HepG2 (cell line): ENCODE measurements at regions not wholly inside any gene's neighbourhood (a gene's known extent, or its start where the extent isn't known, plus 50 kb on each side); places are given as distances from the start of the nearest gene placed in this dataset.

Experiments used
- ATAC-seq: fragments of 200-7000 bp; cut with Tn5 transposase; 3 replicates; pipeline ENCODE4 v1.9.1; 2020; ENCODE audit warnings: mild to moderate bottlenecking, moderate library complexity
- BruUV-seq: library from RNA; stranded (reverse); fragments of 400-500 nt; replicated peaks from 2 replicates; lab custom pipeline; 2021; lab: Mats Ljungman, UMichigan
- CTCF ChIA-PET: fragments of 300-600 bp; formaldehyde crosslinking; extraction: SDS; loops from one replicate; lab custom pipeline; 2021; ENCODE audit warnings: low total read pairs, inconsistent platforms, low intra/inter-chr PET ratio; lab: Yijun Ruan, JAX
- POLR2A ChIA-PET: fragments of 350-600 bp; sonication (Branson Sonifier 250); formaldehyde crosslinking; loops from one replicate; lab custom pipeline; 2020; ENCODE audit warnings: antibody characterized with exemption, inconsistent platforms; lab: Yijun Ruan, JAX
- DNase-seq: peaks from one replicate; pipeline ENCODE4 v3.0.0-alpha.2; 2015; ENCODE audit warnings: low spot score
- FAIRE-seq: peaks from 3 replicates; lab custom pipeline; 2011; peaks lifted over from hg19 to GRCh38; lab: Jason Lieb, UNC
- H2AFZ ChIP-seq: one replicate; pipeline ENCODE4 v1.6.1; 2011; ENCODE audit warnings: low read length, inconsistent platforms
- H3K27ac ChIP-seq: fragments of 300-600 bp; 3 replicates; pipeline ENCODE4 v1.8.0; 2011; ENCODE audit warnings: mixed run types, mild to moderate bottlenecking, mixed read lengths, low read length, inconsistent platforms; ENCODE audit not compliant: insufficient read depth; ENCODE audit errors: extremely low read length
- H3K27me3 ChIP-seq, 2 experiments: fragments of 200-600 bp in 1 of 2; 2 replicates in 1 of 2; 3 replicates in 1 of 2; pipeline versions ENCODE4 v1.6.0 to v1.8.0; 2011; ENCODE audit warnings: low read length in 2 of 2, mild to moderate bottlenecking in 2 of 2, moderate library complexity in 2 of 2, inconsistent platforms in 1 of 2; ENCODE audit not compliant: insufficient read depth in 2 of 2, control insufficient read depth in 1 of 2
- H3K36me3 ChIP-seq, 2 experiments: fragments of 200-600 bp in 1 of 2; replicated peaks in 1 of 2; 2 replicates in 1 of 2; 3 replicates in 1 of 2; pipeline versions ENCODE4 v1.5.1 to v1.8.0; 2011; ENCODE audit warnings: low read length in 2 of 2, inconsistent platforms in 1 of 2; ENCODE audit not compliant: insufficient read depth in 2 of 2, control insufficient read depth in 1 of 2
- H3K4me1 ChIP-seq: 2 replicates; pipeline ENCODE4 v1.5.1; 2012; ENCODE audit warnings: low read length, inconsistent platforms; ENCODE audit not compliant: insufficient read depth
- H3K4me2 ChIP-seq: 2 replicates; pipeline ENCODE4 v1.6.0; 2011; ENCODE audit warnings: low read depth, low read length, inconsistent platforms
- H3K4me3 ChIP-seq, 3 experiments: fragments of 200-600 bp in 1 of 3; sonication (generic), shearing (Covaris generic) in 1 of 3; replicated peaks in 1 of 3; 2 replicates each; pipeline ENCODE4 v1.5.1; 2011 to 2016; ENCODE audit warnings: low read length in 3 of 3, inconsistent platforms in 2 of 3, low read depth in 2 of 3, mild to moderate bottlenecking in 2 of 3, control low read depth in 1 of 3, mixed read lengths in 1 of 3; ENCODE audit not compliant: insufficient read depth in 1 of 3
- H3K79me2 ChIP-seq: one replicate; pipeline ENCODE4 v1.6.1; 2011; ENCODE audit warnings: low read length, inconsistent platforms; ENCODE audit not compliant: insufficient read depth
- H3K9ac ChIP-seq: 2 replicates; pipeline ENCODE4 v1.6.0; 2011; ENCODE audit warnings: mild to moderate bottlenecking, low read depth, low read length, inconsistent platforms; ENCODE audit not compliant: insufficient read depth
- H3K9me3 ChIP-seq: 2 replicates; pipeline ENCODE4 v1.5.1; 2012; ENCODE audit warnings: mild to moderate bottlenecking, low read length
- H4K20me1 ChIP-seq: 2 replicates; pipeline ENCODE4 v1.6.0; 2011; ENCODE audit warnings: inconsistent platforms, mild to moderate bottlenecking, low read length, moderate library complexity; ENCODE audit not compliant: insufficient read depth
- AHR ChIP-seq: IDR thresholded peaks from 2 replicates; pipeline ENCODE4 v1.6.1; 2018; ENCODE audit warnings: missing genetic modification reagents, missing compliant biosample characterization
- CENPX ChIP-seq: sonication (generic); formaldehyde crosslinking; IDR thresholded peaks from 2 replicates; pipeline ENCODE4 v1.9.0; 2021; ENCODE audit warnings: mild to moderate bottlenecking, missing genetic modification reagents, moderate library complexity
- DNMT1 ChIP-seq: sonication (generic); formaldehyde crosslinking; IDR thresholded peaks from 2 replicates; pipeline ENCODE4 v1.5.1; 2020; ENCODE audit warnings: mild to moderate bottlenecking, missing genetic modification reagents
- KLF6 ChIP-seq: IDR thresholded peaks from 2 replicates; pipeline ENCODE4 v1.8.0; 2016; ENCODE audit warnings: missing biosample characterization, missing genetic modification reagents
- NFE2 ChIP-seq: sonication (generic); formaldehyde crosslinking; IDR thresholded peaks from 2 replicates; pipeline ENCODE4 v1.4.0; 2020; ENCODE audit warnings: missing genetic modification reagents
- RAD21 ChIP-seq: fragments of 450-650 bp; formaldehyde crosslinking; IDR thresholded peaks from 2 replicates; pipeline ENCODE4 v1.5.0; 2020; ENCODE audit warnings: mild to moderate bottlenecking
- RXRB ChIP-seq: IDR thresholded peaks from 2 replicates; pipeline ENCODE4 v1.6.1; 2016; ENCODE audit warnings: borderline replicate concordance, missing genetic modification reagents, missing compliant biosample characterization
- U2AF1 ChIP-seq: fragments of 200-400 bp; formaldehyde crosslinking; optimal IDR thresholded peaks from 2 replicates; pipeline ENCODE3; 2017; ENCODE audit warnings: mild to moderate bottlenecking, low read depth, low read length
- ZBTB7A ChIP-seq: sonication (generic); formaldehyde crosslinking; IDR thresholded peaks from 2 replicates; pipeline ENCODE4 v1.8.0; 2022; ENCODE audit warnings: mild to moderate bottlenecking, missing genetic modification reagents
- ZNF354B ChIP-seq: sonication (generic); formaldehyde crosslinking; IDR thresholded peaks from 2 replicates; pipeline ENCODE4 v1.8.0; 2022; ENCODE audit warnings: mild to moderate bottlenecking, missing genetic modification reagents
- ZNF569 ChIP-seq: sonication (generic); formaldehyde crosslinking; IDR thresholded peaks from 2 replicates; pipeline ENCODE4 v1.5.0; 2020; ENCODE audit warnings: mild to moderate bottlenecking, missing genetic modification reagents, moderate library complexity, borderline replicate concordance
- ZSCAN31 ChIP-seq: sonication (generic); formaldehyde crosslinking; IDR thresholded peaks from 2 replicates; pipeline ENCODE4 v1.5.0; 2020; ENCODE audit warnings: low read depth, mild to moderate bottlenecking, missing genetic modification reagents
- WGBS: methylation state at CpG from one replicate; pipeline ENCODE4 v1.1.6; 2017; ENCODE audit warnings: low lambda C conversion rate; 5-methylcytosine and 5-hydroxymethylcytosine counted together
- in situ Hi-C: cut with HindIII; loops from 2 replicates; pipeline ENCODE4 v1.10.0; 2017; ENCODE audit warnings: low pct_unique_long_range_greater_than_20kb; ENCODE audit not compliant: extremely low pct_ligation_motif_present
- intact Hi-C: fragments of 100-400 bp; cut with micrococcal nuclease; formaldehyde crosslinking; loops from one replicate; pipeline ENCODE4 v1.10.0; 2022; ENCODE audit not compliant: unreplicated experiment
- TF ChIP-seq, protein P1 (sequence below): sonication (generic); formaldehyde crosslinking; IDR thresholded peaks from 2 replicates; pipeline ENCODE4 v1.8.1; 2023; ENCODE audit warnings: missing genetic modification reagents, inconsistent platforms, borderline replicate concordance
- TF ChIP-seq, protein P2 (sequence below): sonication (generic); formaldehyde crosslinking; IDR thresholded peaks from 2 replicates; pipeline ENCODE4 v1.8.0; 2023; ENCODE audit warnings: mild to moderate bottlenecking, missing genetic modification reagents
- TF ChIP-seq, protein P3 (sequence below): sonication (generic); formaldehyde crosslinking; IDR thresholded peaks from 2 replicates; pipeline ENCODE4 v1.8.1; 2023; ENCODE audit warnings: mild to moderate bottlenecking, moderate library complexity, missing genetic modification reagents
- TF ChIP-seq, protein P4 (sequence below): sonication (generic); IDR thresholded peaks from 2 replicates; pipeline ENCODE4 v1.6.1; 2016; ENCODE audit warnings: low read depth, borderline replicate concordance
- TF ChIP-seq, protein P5 (sequence below): sonication (generic); formaldehyde crosslinking; IDR thresholded peaks from 2 replicates; pipeline ENCODE4; 2020; ENCODE audit warnings: missing genetic modification reagents, mild to moderate bottlenecking, borderline replicate concordance

DNA sequence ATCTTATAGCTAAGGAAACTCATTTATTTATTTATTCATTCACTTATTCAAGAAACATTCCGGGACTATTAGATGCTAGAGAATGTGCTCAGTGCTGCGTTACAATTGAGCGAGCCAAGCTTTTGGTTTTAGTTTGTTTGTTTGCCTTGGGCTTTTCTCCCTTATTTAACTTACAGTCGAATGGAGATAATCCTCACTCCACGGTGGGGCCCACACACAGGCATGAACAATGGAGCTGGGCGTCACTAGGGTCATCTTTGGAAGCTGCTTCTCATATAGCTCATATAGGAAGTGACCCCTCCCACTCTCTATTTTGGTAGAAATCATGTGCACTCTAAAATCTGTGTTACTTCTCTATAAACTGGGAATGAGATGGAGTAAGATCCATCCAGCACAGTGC lies 210.0 kb downstream of the TMEM114 start:
- in situ Hi-C loops, result no loop called here

More for the DNA sequence above, 210.0 kb downstream of the TMEM114 start:
- H3K4me1 ChIP-seq, result no peaks in the 10 kb centered on the region
- no peak overlapping the region for H2AFZ ChIP-seq
- 1% methylated on average over 6 of the region's 6 CpGs for WGBS
- ChIA-PET CTCF (no interaction called here), POLR2A (no interaction called here)
- no peaks in the 10 kb centered on the region for H3K79me2 ChIP-seq
- no peak overlapping the region for H3K9ac ChIP-seq
- no peak for FAIRE-seq
- no peak overlapping the region for H3K27ac ChIP-seq
- H3K36me3 ChIP-seq, result no peaks in the 10 kb centered on the region
- no peak overlapping the region for H3K4me3 ChIP-seq
- DNase-seq, result no peak
- intact Hi-C loops, result no loop called here
- TF ChIP-seq, protein P1, sequence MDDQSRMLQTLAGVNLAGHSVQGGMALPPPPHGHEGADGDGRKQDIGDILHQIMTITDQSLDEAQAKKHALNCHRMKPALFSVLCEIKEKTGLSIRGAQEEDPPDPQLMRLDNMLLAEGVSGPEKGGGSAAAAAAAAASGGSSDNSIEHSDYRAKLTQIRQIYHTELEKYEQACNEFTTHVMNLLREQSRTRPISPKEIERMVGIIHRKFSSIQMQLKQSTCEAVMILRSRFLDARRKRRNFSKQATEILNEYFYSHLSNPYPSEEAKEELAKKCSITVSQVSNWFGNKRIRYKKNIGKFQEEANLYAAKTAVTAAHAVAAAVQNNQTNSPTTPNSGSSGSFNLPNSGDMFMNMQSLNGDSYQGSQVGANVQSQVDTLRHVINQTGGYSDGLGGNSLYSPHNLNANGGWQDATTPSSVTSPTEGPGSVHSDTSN (CRISPR knock-in tag), result no peak
- TF ChIP-seq, protein P2, sequence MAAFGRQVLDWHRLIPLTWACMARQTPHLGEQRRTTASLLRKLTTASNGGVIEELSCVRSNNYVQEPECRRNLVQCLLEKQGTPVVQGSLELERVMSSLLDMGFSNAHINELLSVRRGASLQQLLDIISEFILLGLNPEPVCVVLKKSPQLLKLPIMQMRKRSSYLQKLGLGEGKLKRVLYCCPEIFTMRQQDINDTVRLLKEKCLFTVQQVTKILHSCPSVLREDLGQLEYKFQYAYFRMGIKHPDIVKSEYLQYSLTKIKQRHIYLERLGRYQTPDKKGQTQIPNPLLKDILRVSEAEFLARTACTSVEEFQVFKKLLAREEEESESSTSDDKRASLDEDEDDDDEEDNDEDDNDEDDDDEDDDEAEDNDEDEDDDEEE (CRISPR knock-in tag), result no peak
- no peak for TF ChIP-seq CENPX
- no peak for TF ChIP-seq NFE2 (CRISPR knock-in tag)
- TF ChIP-seq ZNF354B (CRISPR knock-in tag), result no peak
- TF ChIP-seq U2AF1, result no peak
- TF ChIP-seq, protein P3, sequence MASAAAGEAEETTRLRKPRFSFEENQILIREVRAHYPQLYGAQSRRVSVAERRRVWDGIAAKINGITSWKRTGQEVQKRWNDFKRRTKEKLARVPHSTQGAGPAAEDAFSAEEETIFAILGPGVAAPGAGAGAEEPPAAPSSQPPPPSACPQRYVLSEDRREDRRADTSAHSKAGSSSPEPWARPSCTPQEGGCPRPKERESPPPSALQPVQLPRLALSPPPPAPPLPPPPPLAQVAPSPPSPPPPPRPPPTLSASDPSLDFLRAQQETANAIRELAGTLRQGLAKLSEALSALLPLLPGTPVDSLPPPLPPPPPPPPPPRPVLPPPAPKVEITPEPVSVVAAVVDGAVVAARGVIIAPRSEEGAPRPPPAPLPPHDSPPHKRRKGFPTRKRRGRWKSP (CRISPR knock-in tag), result no peak
- no peak for TF ChIP-seq ZBTB7A (CRISPR knock-in tag)
- TF ChIP-seq ZSCAN31, result no peak
- TF ChIP-seq RAD21, result no peak
- TF ChIP-seq ZNF569 (CRISPR knock-in tag), result no peak
- TF ChIP-seq, protein P4, sequence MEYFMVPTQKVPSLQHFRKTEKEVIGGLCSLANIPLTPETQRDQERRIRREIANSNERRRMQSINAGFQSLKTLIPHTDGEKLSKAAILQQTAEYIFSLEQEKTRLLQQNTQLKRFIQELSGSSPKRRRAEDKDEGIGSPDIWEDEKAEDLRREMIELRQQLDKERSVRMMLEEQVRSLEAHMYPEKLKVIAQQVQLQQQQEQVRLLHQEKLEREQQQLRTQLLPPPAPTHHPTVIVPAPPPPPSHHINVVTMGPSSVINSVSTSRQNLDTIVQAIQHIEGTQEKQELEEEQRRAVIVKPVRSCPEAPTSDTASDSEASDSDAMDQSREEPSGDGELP, result no peak
- TF ChIP-seq DNMT1 (CRISPR knock-in tag), result no peak
- no peak for TF ChIP-seq RXRB (CRISPR knock-in tag)
- TF ChIP-seq, protein P5, sequence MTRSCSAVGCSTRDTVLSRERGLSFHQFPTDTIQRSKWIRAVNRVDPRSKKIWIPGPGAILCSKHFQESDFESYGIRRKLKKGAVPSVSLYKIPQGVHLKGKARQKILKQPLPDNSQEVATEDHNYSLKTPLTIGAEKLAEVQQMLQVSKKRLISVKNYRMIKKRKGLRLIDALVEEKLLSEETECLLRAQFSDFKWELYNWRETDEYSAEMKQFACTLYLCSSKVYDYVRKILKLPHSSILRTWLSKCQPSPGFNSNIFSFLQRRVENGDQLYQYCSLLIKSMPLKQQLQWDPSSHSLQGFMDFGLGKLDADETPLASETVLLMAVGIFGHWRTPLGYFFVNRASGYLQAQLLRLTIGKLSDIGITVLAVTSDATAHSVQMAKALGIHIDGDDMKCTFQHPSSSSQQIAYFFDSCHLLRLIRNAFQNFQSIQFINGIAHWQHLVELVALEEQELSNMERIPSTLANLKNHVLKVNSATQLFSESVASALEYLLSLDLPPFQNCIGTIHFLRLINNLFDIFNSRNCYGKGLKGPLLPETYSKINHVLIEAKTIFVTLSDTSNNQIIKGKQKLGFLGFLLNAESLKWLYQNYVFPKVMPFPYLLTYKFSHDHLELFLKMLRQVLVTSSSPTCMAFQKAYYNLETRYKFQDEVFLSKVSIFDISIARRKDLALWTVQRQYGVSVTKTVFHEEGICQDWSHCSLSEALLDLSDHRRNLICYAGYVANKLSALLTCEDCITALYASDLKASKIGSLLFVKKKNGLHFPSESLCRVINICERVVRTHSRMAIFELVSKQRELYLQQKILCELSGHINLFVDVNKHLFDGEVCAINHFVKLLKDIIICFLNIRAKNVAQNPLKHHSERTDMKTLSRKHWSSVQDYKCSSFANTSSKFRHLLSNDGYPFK (CRISPR knock-in tag), result no peak
- TF ChIP-seq KLF6, result no peak
- no peak for TF ChIP-seq AHR (CRISPR knock-in tag)
- H4K20me1 ChIP-seq, result no peaks in the 10 kb centered on the region
- no TSS peak for BruUV-seq
- no peak overlapping the region for H3K4me2 ChIP-seq
- H3K27me3 ChIP-seq, result peaks cover 0 to 2% of the 10 kb centered on the region in 2 experiments; a peak in 2 of 5 replicates
- no peaks in the 10 kb centered on the region for H3K9me3 ChIP-seq
- ATAC-seq, result no peak
